ENCODE measurements at regions not wholly inside any gene's neighbourhood (a gene's known extent, or its start where the extent isn't known, plus 50 kb on each side); places are given as distances from the start of the nearest gene placed in this dataset.

DNA sequence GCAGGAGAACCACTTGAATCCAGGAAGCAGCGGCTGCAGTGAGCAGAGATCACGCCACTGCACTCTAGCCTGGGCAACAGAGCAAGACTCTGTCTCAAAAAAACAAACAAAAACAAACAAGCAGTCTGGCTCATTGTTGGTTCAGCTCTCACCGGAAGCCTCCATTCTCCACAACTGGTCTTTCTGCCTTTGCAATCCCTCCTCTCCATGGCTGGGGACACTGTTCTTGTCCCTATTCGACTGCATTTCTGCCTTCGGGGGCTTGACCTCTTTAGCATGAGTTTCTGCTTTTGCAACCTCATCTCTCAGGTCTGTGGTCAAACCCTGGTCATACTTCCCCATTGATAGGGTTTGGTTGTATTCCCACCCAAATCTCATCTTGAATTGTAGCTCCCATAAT is 216.3 kb upstream of the NR5A2 start:
- H3K4me3 ChIP-seq (ENCODE audit: control insufficient read depth, low read depth, low read length) = no peak overlapping the region
- TF ChIP-seq, protein P1, sequence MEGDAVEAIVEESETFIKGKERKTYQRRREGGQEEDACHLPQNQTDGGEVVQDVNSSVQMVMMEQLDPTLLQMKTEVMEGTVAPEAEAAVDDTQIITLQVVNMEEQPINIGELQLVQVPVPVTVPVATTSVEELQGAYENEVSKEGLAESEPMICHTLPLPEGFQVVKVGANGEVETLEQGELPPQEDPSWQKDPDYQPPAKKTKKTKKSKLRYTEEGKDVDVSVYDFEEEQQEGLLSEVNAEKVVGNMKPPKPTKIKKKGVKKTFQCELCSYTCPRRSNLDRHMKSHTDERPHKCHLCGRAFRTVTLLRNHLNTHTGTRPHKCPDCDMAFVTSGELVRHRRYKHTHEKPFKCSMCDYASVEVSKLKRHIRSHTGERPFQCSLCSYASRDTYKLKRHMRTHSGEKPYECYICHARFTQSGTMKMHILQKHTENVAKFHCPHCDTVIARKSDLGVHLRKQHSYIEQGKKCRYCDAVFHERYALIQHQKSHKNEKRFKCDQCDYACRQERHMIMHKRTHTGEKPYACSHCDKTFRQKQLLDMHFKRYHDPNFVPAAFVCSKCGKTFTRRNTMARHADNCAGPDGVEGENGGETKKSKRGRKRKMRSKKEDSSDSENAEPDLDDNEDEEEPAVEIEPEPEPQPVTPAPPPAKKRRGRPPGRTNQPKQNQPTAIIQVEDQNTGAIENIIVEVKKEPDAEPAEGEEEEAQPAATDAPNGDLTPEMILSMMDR (conservative IDR thresholded peaks at IDR 0.05; ENCODE audit: control insufficient read depth, insufficient read depth, low read depth, low read length) = no peak
- no peak for DNase-seq (ENCODE audit: low read depth)

GRCh38 chr1:199813198-199813597 is 214.3 kb upstream of the NR5A2 start:
- TF ChIP-seq, protein P1 (conservative IDR thresholded peaks at IDR 0.05; ENCODE audit: control insufficient read depth, insufficient read depth, low read depth, low read length) = no peak
- H3K4me3 ChIP-seq (ENCODE audit: control insufficient read depth, low read depth, low read length) = no peak overlapping the region
- DNase-seq (ENCODE audit: low read depth) = no peak

GRCh38 chr1:199815947-199816346 is 211.6 kb upstream of the NR5A2 start:
- H3K4me3 ChIP-seq (ENCODE audit: control insufficient read depth, low read depth, low read length) = no peak overlapping the region
- TF ChIP-seq, protein P1 (conservative IDR thresholded peaks at IDR 0.05; ENCODE audit: control insufficient read depth, insufficient read depth, low read depth, low read length) = no peak
- DNase-seq (ENCODE audit: low read depth) = no peak

DNA sequence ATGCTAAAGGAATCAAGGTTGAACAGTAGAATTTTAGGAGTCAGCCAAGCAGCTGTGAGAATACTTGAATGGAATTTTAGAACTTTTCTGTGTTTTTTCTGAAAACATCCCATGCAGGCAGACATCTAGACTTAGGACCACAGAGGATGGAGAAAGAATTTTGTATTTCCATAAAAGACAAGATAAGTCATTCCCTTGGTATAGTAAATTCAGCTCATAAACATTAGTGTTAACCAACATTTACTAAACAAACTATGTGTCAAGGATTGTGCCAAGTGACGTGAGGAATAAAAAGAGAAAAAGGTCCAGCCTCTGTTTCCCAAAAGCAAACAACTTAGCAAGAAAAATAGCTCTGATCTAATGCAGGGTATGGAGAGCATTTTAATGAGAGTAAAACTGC is 210.2 kb upstream of the NR5A2 start:
- no peak for DNase-seq (ENCODE audit: low read depth)
- no peak overlapping the region for H3K4me3 ChIP-seq (ENCODE audit: control insufficient read depth, low read depth, low read length)
- TF ChIP-seq, protein P1 (conservative IDR thresholded peaks at IDR 0.05; ENCODE audit: control insufficient read depth, insufficient read depth, low read depth, low read length) = no peak

DNA sequence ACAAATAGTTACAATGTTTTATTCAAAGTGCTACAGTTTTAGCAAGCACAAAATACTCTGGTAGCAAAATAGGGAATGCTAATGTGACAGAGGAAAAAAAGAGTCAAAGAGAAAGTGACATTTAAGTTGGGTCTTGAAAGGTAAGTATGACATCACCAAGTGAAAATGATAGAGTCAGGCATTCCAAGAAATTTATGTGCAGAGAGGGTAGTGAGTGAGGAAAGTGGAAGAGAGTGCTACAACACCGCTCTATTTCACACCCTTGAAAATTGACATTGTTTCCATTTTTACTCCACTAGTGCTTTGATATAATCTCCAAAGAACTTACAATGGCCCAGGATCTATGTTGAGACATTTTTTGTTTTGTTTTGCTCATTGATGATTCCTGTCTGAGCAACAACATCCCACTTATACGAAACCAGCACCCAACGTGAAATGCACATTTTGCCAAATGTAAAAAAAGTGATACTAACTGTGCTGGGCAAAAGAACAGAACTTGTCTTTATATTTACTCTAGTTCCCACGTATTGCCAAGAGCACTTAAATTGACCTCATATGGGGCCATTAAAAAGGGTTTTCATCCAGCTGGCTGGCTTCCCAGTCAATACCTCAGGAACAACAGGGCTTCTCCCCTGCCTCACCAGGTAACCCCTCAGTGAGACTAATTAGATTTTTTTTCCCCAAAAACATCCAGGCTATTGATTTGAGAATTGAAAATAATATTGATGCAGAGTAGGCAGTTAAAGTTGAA is 206.3 kb upstream of the NR5A2 start:
- TF ChIP-seq, protein P1 (conservative IDR thresholded peaks at IDR 0.05; ENCODE audit: control insufficient read depth, insufficient read depth, low read depth, low read length) = no peak
- H3K4me3 ChIP-seq (ENCODE audit: control insufficient read depth, low read depth, low read length) = no peak overlapping the region
- no peak for DNase-seq (ENCODE audit: low read depth)

DNA sequence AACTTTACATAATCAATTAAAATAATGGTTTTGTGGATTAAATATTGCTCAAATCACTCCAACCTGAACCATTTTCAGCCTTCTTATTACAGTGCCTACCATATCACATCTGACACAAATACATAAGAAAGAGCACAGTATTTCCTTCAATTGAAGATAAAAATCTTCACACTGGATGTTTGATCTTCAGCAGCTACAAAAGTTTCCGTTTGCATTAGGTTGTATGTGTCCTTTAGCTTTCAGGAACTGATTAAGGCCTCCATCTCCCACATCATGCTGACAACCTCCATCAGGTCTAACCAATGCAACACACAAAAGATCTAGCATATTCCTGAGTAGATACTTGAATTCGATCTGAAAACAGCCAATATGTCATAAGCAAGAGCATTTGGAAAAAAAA is 195.1 kb upstream of the NR5A2 start:
- TF ChIP-seq, protein P1 (conservative IDR thresholded peaks at IDR 0.05; ENCODE audit: control insufficient read depth, insufficient read depth, low read depth, low read length) = no peak
- H3K4me3 ChIP-seq (ENCODE audit: control insufficient read depth, low read depth, low read length) = no peak overlapping the region
- no peak for DNase-seq (ENCODE audit: low read depth)

Measured in fibroblast of mammary gland (primary cell).